Retinal pigment epithelial cell (primary cell): ENCODE measurements at regions not wholly inside any gene's neighbourhood (a gene's known extent, or its start where the extent isn't known, plus 50 kb on each side); places are given as distances from the start of the nearest gene placed in this dataset.

Experiments used
- DNase-seq: peaks from one replicate; pipeline ENCODE4 v3.0.0-alpha.2; 2010; ENCODE audit warnings: low read depth
- H3K4me3 ChIP-seq: 2 replicates; pipeline ENCODE4 v1.5.1; 2011; ENCODE audit warnings: mild to moderate bottlenecking, low read length, control low read depth, moderate library complexity
- TF ChIP-seq, protein P1 (sequence below): conservative IDR thresholded peaks from 2 replicates; pipeline ENCODE4 v1.5.1; 2011; ENCODE audit warnings: low read depth, low read length, control low read depth, inconsistent platforms

DNA sequence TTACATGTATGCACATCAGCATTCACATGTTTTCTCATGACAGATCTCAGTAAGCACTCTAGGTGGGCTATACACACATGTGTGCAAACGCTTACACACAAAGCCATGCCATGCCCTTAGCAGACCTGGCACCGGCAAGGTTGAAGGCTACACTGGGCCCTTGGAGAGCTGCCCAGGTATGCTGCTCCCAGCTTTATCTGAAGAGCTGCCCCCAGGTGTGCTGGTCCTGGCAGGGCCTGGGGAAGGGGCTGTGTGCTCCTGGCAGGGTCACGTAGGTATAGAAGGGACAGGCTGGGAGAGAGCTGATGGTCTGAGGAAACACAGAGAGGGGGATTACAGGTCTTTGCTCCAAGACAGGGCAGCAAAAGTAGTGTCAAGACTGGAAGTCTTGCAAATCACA lies 146.7 kb upstream of the VANGL1 start:
- no peak overlapping the region for H3K4me3 ChIP-seq
- no peak for DNase-seq
- TF ChIP-seq, protein P1, sequence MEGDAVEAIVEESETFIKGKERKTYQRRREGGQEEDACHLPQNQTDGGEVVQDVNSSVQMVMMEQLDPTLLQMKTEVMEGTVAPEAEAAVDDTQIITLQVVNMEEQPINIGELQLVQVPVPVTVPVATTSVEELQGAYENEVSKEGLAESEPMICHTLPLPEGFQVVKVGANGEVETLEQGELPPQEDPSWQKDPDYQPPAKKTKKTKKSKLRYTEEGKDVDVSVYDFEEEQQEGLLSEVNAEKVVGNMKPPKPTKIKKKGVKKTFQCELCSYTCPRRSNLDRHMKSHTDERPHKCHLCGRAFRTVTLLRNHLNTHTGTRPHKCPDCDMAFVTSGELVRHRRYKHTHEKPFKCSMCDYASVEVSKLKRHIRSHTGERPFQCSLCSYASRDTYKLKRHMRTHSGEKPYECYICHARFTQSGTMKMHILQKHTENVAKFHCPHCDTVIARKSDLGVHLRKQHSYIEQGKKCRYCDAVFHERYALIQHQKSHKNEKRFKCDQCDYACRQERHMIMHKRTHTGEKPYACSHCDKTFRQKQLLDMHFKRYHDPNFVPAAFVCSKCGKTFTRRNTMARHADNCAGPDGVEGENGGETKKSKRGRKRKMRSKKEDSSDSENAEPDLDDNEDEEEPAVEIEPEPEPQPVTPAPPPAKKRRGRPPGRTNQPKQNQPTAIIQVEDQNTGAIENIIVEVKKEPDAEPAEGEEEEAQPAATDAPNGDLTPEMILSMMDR: no peak

DNA sequence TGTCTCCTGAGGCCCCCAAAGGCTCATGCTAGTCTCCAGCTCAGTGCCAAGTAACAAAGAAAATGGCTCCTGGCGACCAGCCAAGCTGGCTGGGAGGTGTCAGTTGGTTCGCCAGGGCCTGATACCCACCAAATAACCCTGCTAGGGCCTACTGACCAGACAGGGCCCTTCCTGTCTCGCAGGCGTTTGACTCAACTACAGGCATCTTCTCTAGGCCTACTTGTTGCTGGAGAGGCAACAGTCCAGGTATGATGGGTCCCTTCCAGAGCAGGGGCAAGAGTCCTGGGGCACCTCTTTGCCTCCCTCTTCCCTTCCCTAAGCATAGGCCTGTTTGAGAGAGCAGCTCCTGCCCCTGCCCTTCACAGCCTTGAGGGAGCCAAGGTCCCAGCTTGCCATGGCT lies 147.9 kb upstream of the VANGL1 start:
- no peak for DNase-seq
- TF ChIP-seq, protein P1: no peak
- H3K4me3 ChIP-seq: no peak overlapping the region

DNA sequence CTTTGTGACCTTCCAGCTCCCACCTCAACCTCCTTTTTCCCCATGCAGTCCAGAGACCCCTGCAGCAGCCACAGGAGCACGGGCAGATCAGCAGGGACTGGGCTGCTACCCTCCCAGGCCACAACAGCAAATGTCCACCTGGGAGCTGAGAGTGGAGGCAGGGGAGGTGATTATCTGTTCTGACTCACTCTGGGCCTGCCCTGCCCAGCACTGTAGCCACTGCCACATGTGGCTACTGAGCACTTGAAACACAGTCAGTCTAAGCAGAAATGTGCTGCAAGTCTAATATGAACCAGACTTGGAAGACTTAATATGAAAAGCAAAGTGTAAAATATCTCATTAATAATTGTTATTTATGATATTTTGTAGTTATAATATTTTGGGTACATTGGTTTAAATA lies 148.9 kb upstream of the VANGL1 start:
- no peak for DNase-seq
- no peak overlapping the region for H3K4me3 ChIP-seq
- TF ChIP-seq, protein P1: no peak

DNA sequence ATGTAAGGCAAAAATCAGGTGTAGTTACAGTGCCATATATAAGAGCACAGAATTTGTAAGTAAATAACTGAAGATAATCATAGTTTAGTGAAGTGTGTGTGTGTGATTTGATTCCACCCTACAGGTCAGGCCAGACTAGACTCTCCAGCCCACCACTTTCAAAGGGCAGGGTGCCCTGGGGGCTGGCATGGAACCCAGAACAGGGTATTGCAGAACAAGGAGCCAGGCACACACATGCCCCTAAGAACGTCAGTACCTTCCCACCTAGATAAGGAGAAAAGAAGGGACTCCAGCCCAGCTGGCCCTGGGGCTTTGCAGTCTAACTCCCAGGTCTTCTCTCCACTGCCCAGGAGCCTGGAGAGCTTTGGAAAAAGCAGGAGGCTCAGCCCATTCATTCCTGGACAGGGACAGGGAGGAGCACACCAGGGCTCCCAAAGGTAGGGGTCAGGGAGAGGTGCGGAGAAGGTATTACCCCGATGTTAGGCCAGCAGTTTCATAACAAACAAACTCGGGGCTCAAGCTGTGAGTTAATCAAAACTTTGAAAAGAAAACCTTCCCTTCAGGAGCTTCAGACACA lies 149.7 kb upstream of the VANGL1 start:
- H3K4me3 ChIP-seq: no peak overlapping the region
- DNase-seq: no peak
- TF ChIP-seq, protein P1: no peak

DNA sequence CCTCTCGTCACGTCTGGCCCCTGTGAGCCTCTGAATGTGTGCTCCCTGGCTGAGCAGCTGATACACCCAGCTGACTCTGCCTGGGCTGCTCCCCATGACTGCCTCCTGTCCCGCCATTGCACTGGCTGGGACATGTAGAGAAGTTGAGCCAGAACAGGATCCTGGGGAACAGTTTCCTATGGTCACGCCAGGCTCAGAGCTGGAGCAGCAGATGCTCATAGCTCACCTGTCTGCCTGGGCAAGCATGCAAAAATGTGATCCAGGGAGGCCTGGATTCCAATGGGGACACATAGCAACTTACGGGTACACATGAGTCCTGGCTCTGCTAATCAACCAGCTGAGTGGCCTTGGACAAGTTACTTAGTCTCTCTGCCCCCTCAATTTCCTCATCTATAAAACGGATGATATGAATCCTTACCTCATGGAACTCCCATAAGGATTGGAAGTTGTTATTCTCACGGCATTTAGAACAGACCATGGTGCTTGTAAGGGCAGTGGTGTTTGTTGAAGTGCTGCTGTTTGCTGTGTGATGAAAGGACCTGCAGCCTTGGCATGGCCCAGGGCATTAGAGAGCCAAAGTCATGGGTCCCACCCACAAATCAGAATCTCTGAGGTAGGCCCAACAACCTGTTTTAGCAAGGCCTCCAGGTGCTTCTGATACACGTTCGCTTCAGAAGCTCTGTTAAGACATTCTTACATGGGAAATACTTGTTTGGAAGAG lies 150.3 kb upstream of the VANGL1 start:
- no peak for DNase-seq
- TF ChIP-seq, protein P1: no peak

DNA sequence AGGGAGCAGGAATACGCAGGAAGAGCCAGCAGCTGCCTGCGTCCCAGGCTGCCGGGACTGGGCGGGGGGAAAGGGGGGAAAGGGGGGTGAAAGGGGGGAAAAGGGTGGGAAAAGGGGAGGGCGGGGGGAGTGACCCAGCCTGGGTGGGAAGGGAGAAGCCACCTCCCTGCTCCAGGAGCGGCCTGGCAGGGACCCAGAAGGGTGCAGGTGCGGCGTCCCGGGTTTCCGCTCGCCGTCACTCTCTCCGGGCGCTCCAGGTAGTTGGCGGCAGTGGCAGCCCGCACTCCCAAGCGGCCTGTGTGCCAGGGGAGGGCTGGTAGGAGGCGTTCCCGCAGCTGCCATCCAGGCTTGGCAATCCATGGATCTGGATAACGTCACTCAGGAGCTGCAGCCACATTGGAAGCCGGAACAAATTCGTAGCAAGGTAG lies 141.0 kb upstream of the NGF start:
- H3K4me3 ChIP-seq: peak overlapping the region; percentile 22
- TF ChIP-seq, protein P1: no peak
- no peak for DNase-seq

More for the DNA sequence above, 150.3 kb upstream of the VANGL1 start:
- no peak overlapping the region for H3K4me3 ChIP-seq

DNA sequence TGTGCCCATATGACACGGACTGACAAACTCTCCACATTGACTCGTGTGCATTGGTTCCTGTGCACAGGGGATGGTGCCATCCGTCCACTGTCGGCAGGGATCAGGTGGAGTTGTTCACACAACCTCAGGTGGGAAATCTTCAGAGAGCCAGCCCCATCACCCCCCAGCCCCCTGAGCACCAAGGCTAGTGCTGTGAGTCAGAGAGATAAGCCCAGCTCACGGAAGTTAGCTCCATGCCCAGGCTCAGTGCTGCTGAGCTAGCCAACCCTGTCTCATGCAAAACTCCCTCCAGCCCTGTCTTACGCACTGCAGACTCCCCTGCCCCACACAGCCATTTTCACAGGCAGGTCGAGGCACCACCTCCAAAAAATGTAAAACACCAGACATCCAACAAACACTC lies 139.0 kb upstream of the NGF start:
- TF ChIP-seq, protein P1: no peak
- DNase-seq: no peak
- no peak overlapping the region for H3K4me3 ChIP-seq
